CD4-positive, alpha-beta T cell treated with Interleukin-1 beta for 1 hour (primary cell): ENCODE measurements at regions not wholly inside any gene's neighbourhood (a gene's known extent, or its start where the extent isn't known, plus 50 kb on each side); places are given as distances from the start of the nearest gene placed in this dataset.
"Not testable (repeated sequence)": the region's sequence is repeated elsewhere in the genome, so short reads cannot be mapped to it uniquely, and the experiment has no call there.

Source experiments
- DNase-seq, 2 donors: peaks; one replicate each; pipeline ENCODE4 v3.0.0-alpha.2; 2020 to 2022

DNA sequence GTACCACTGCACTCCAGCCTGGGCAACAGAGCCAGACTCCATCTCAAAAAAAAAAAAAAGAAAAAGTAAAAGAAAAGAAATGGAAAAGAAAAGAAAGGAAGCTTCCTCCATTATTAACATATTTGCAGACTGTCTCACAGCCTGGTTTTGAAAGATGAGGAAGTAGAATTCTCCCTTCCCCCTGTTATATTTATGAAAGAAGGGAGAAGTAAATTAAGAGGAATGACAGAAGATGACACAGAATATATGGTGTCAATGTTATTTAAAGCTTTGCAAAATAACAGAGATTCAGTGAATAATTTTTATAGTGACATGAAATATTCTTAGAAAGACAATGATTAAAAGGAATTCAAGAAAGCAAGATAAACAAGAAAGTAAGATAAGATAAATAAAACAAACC is 83.7 kb upstream of the PRSS16 start:
- DNase-seq = no peak

DNA sequence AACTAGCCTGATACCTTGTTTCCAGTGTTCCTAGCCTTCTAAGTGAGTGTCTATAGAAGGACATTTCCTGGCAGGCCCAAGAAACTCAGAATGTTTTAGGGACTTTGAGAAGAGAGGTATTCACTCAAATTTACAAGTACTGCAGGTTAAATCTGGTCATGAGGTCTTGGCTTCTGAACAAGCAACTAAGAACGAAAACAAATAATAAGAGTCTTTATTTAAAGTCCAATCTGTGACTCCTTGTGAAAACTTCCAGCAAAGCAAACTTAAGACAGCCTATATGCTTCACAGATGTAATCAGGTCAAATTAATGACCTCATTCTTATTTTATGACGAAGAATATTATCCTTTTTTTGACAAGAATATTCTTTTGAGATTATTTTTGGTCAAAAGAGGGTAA is 79.4 kb upstream of the PRSS16 start:
- no peak for DNase-seq

GRCh38 chr6:27168586-27169443 is 78.7 kb upstream of the PRSS16 start:
- no peak for DNase-seq

GRCh38 chr6:27172524-27173231 is 74.8 kb upstream of the PRSS16 start:
- DNase-seq = not testable (repeated sequence)

- not testable (repeated sequence) for DNase-seq
These were observed 74.3 kb upstream of the PRSS16 start for GRCh38 chr6:27173232-27173601.

DNA sequence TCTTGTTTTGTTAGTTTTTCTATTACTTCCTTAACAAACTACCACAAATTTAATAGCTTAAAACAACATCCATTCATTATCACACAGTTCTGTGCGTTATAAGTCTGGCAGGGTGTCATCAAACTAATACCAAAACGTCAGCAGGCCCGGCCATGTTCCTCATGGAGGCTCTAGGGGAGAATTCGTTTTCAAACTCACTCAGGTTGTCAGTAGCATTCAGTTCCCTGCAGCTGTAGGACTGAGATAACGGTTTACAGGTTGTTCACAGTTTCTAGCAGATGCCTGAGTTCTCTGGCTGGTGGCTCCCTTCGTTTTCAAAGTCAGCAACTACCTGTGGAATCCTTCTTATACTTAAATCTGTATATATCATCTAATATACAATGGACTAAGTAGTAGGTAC is 72.5 kb upstream of the PRSS16 start:
- DNase-seq = no peak

- peak; percentile 27 to 30 for DNase-seq
These were observed 71.4 kb upstream of the PRSS16 start for GRCh38 chr6:27176096-27176495.

- peak; percentile 69 to 83 for DNase-seq
These were observed 70.7 kb upstream of the PRSS16 start for GRCh38 chr6:27176523-27177484.

- peak; percentile 80 for DNase-seq
These were observed 69.8 kb upstream of the PRSS16 start for GRCh38 chr6:27177485-27178406.

DNA sequence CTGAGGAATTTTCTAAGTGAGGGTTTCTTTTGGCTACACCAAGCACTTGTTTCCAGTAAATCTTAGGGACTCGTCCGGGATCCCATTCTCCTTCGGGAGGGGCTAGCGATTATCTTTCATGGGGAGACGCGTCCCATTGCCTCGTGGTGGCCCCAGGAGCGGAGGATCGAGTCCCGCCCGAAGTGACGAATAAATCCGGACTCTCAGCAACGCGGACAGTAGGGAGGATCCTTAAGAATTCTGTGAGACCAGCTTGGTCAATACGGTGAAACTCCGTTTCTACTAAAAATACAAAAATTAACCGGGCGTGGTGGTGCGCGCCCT is 69.1 kb upstream of the PRSS16 start:
- DNase-seq = no peak

- DNase-seq = no peak
These were observed 68.6 kb upstream of the PRSS16 start for GRCh38 chr6:27178860-27179259.

GRCh38 chr6:27183060-27183832 is 64.3 kb upstream of the PRSS16 start:
- DNase-seq = no peak

DNA sequence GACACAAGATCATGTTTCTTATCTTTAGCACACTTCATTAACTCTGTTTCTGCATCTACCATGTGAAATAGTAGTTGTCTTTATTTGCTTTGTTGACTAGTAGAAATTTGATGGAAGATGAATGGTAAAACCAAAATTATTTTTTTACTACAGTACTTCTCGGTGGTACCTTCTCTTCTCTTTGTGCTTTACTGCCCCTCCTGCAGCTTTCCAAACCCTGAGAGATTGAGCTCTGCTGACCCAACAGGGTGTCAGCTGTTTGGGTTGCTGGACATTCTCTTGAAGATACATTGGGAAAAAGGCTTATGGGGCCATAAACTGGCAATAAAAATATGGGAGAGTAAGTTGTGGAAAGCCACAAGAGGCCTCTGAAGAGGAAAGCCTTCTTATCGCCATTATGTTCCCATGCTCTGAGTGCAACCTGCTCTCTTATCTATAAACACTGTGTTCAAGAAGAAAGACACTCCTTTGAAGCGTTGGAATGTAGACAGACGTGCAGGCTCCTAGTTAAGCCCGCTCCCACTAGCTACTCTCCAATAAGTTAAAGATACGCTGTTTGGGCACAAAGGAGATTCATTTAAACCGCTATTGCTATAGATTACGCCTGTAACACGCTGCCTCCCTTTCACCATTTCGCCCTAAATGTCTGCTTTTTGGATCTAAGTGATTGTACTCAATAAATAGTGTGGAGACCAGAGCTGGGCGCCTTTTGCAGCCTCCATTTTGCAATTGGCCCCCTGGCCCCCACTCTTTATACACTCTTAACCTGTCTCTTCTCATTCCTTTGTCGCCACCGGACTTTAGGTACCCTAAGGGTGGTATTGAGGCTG is 60.1 kb upstream of the PRSS16 start:
- no peak for DNase-seq

DNA sequence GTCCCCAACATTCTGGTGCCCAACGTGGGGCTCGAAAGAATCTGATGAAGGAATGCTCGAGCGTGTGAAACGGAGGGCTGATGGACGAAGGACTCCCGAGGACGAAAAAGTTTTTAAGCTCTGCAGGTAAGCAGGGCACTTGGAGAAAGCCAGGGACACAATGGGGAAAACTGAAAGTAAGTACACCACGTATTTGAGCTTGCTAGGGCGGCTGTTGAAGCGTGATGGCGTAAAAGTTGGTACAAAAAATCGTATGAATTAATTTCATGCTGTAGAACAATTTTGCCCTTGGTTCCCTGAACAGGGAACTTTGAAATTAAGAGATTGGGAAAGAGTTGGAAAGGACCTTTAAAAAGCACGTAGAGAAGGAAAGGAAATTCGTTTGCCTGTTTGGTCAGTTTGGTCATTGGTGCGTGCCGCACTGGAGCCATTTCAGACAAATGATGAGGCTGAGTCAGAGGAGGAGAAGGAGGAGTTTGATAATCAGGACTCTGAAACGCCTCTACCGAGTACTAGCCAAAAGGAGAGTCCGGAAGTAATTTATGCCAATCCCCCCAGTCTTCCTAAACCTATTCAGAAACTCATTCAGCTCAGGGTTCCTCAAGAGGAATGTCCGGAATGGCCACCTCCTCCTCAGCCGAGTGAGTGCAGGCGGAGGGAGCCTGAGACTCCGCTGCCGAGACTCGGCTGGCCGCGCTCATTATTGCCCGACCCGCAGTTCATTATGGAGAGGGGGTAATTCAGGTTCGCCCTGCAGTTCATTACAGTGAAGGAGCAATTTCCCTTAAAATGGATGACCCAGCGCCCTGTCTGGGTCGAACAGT is 59.2 kb upstream of the PRSS16 start:
- peak; percentile 9 to 41 for DNase-seq

DNA sequence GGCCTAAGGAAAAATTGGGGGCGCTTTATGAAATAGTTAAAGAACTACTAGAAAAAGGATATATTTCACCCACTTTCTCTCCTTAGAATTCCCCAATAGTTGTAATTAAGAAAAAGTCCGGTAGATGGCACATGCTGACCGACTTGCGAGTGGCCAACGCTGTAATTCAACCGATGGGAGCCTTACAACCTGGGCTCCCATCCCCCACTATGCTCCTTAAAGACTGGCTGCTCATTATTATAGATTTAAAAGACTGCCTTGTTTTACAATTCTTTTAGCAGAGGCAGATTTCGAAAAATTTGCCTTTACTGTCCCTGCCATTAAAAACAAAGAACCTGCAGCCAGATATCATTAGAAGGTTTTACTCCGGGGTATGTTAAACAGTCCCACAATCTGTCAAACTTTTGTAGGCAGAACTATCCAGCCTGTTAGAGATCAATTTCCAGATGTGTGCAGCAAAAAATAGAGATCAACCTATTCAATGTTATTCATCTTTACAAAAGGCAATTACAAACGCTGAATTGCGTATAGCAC is 58.5 kb upstream of the PRSS16 start:
- DNase-seq = peak; percentile 64 to 80

DNA sequence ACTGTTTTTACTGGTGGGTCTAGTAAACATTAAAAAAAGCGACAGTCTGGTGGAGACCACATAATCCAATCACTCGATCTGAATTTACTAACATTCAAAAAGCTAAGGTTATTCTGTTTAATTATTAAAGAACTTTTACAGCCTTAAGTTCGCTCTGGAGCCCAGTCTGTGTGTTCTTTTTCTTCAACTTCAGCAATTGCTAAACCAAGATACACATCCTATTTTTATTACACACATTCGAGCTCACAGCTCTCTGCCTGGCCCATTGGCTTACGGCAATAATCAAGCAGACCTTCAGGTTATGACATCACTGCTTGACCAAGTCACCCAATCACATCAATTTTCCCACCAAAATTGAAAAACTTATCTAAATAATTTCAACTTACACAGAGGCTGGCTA is 57.4 kb upstream of the PRSS16 start:
- no peak for DNase-seq

GRCh38 chr6:27194453-27194852 is 53.0 kb upstream of the PRSS16 start:
- not testable (repeated sequence) for DNase-seq

- DNase-seq = not testable (repeated sequence)
These were observed 52.0 kb upstream of the PRSS16 start for GRCh38 chr6:27195547-27195946.
